H9 (cell line): ENCODE measurements at regions not wholly inside any gene's neighbourhood (a gene's known extent, or its start where the extent isn't known, plus 50 kb on each side); places are given as distances from the start of the nearest gene placed in this dataset.

Experiments
- DNase-seq: peaks from one replicate; pipeline ENCODE4 v3.0.0-alpha.2; 2017
- H2AFZ ChIP-seq: one replicate; pipeline ENCODE4 v1.6.1; 2013; ENCODE audit warnings: mild to moderate bottlenecking, low read length, control low read depth, moderate library complexity
- H2AK5ac ChIP-seq: 2 replicates; pipeline ENCODE4 v1.6.1; 2013; ENCODE audit warnings: low read length, control low read depth, mixed read lengths; ENCODE audit not compliant: insufficient read length
- H2BK120ac ChIP-seq: one replicate; pipeline ENCODE4 v1.6.1; 2013; ENCODE audit warnings: low read depth, mild to moderate bottlenecking, low read length, control low read depth, inconsistent platforms; ENCODE audit not compliant: poor library complexity, severe bottlenecking
- H2BK12ac ChIP-seq: 2 replicates; pipeline ENCODE4 v1.6.1; 2013; ENCODE audit warnings: low read length, control low read depth, mixed read lengths, low read depth; ENCODE audit not compliant: insufficient read length
- H2BK15ac ChIP-seq: 2 replicates; pipeline ENCODE4 v1.6.1; 2013; ENCODE audit warnings: low read depth, low read length, control low read depth
- H2BK20ac ChIP-seq: one replicate; pipeline ENCODE4 v1.6.1; 2013; ENCODE audit warnings: low read depth, mild to moderate bottlenecking, low read length, control low read depth, inconsistent platforms; ENCODE audit not compliant: poor library complexity, severe bottlenecking
- H2BK5ac ChIP-seq: 2 replicates; pipeline ENCODE4 v1.6.1; 2013; ENCODE audit warnings: low read length, control low read depth, mixed read lengths; ENCODE audit not compliant: insufficient read length
- H3K14ac ChIP-seq: 2 replicates; pipeline ENCODE4 v1.6.1; 2013; ENCODE audit warnings: low read length, control low read depth; ENCODE audit not compliant: insufficient read depth
- H3K18ac ChIP-seq: 2 replicates; pipeline ENCODE4 v1.6.1; 2013; ENCODE audit warnings: low read depth, mild to moderate bottlenecking, mixed read lengths, low read length, control low read depth; ENCODE audit not compliant: insufficient read length
- H3K23ac ChIP-seq: 2 replicates; pipeline ENCODE4 v1.6.1; 2013; ENCODE audit warnings: low read length, control low read depth, mixed read lengths, low read depth; ENCODE audit not compliant: insufficient read length
- H3K23me2 ChIP-seq: 2 replicates; pipeline ENCODE4 v1.6.1; 2013; ENCODE audit warnings: low read depth, mild to moderate bottlenecking, mixed read lengths, low read length, control low read depth; ENCODE audit not compliant: insufficient read length, poor library complexity, severe bottlenecking
- H3K27ac ChIP-seq: 2 replicates; pipeline ENCODE4 v1.5.1; 2013; ENCODE audit warnings: low read length, control low read depth, mixed read lengths, low read depth; ENCODE audit not compliant: insufficient read length
- H3K27me3 ChIP-seq: 2 replicates; pipeline ENCODE4 v1.6.1; 2013; ENCODE audit warnings: low read length, control low read depth, inconsistent platforms; ENCODE audit not compliant: insufficient read depth
- H3K4ac ChIP-seq: 2 replicates; pipeline ENCODE4 v1.6.1; 2013; ENCODE audit warnings: low read depth, mild to moderate bottlenecking, control low read depth, inconsistent platforms, low read length, moderate library complexity
- H3K4me1 ChIP-seq: 2 replicates; pipeline ENCODE4 v1.6.1; 2013; ENCODE audit warnings: low read length, control low read depth, inconsistent platforms; ENCODE audit not compliant: insufficient read depth
- H3K4me2 ChIP-seq: 2 replicates; pipeline ENCODE4 v1.6.1; 2013; ENCODE audit warnings: low read length, control low read depth, mixed read lengths; ENCODE audit not compliant: insufficient read length, insufficient read depth
- H3K56ac ChIP-seq: 2 replicates; pipeline ENCODE4 v1.6.1; 2013; ENCODE audit warnings: low read depth, mild to moderate bottlenecking, mixed read lengths, low read length, control low read depth; ENCODE audit not compliant: insufficient read length
- H3K79me1 ChIP-seq: 2 replicates; pipeline ENCODE4 v1.6.1; 2013; ENCODE audit warnings: low read depth, mild to moderate bottlenecking, moderate library complexity, low read length, control low read depth, inconsistent platforms; ENCODE audit not compliant: insufficient read depth, poor library complexity, severe bottlenecking
- H3K79me2 ChIP-seq: 2 replicates; pipeline ENCODE4 v1.6.1; 2013; ENCODE audit warnings: low read length, control low read depth, inconsistent platforms; ENCODE audit not compliant: insufficient read depth
- H3K9ac ChIP-seq: 2 replicates; pipeline ENCODE4 v1.6.1; 2013; ENCODE audit warnings: low read length, control low read depth, mixed read lengths; ENCODE audit not compliant: insufficient read length; ENCODE audit errors: extremely low read depth
- H3K9me3 ChIP-seq: one replicate; pipeline ENCODE4 v1.6.1; 2013; ENCODE audit warnings: low read depth, low read length, inconsistent platforms; ENCODE audit not compliant: control insufficient read depth
- H3T11ph ChIP-seq: one replicate; pipeline ENCODE4 v1.6.1; 2013; ENCODE audit warnings: mild to moderate bottlenecking, low read length, control low read depth, inconsistent platforms
- H4K20me1 ChIP-seq: one replicate; pipeline ENCODE4 v1.6.1; 2013; ENCODE audit not compliant: control insufficient read depth, insufficient read length, insufficient read depth
- H4K5ac ChIP-seq: 2 replicates; pipeline ENCODE4 v1.6.1; 2013; ENCODE audit warnings: low read depth, mild to moderate bottlenecking, mixed read lengths, low read length, control low read depth; ENCODE audit not compliant: insufficient read length
- H4K8ac ChIP-seq: replicated peaks from 2 replicates; pipeline ENCODE4 v1.6.1; 2013; ENCODE audit warnings: low read length, control low read depth, mixed read lengths, low read depth; ENCODE audit not compliant: insufficient read length
- H4K91ac ChIP-seq: 2 replicates; pipeline ENCODE4 v1.6.1; 2013; ENCODE audit warnings: low read depth, mild to moderate bottlenecking, moderate library complexity, mixed read lengths, low read length, control low read depth; ENCODE audit not compliant: insufficient read length
- H3K27ac Mint-ChIP-seq, 3 experiments: 2 replicates in 2 of 3; 3 replicates in 1 of 3; pipeline ENCODE4 v1.8.0; 2020 to 2021; ENCODE audit warnings: mixed read lengths in 3 of 3, mild to moderate bottlenecking in 1 of 3, moderate library complexity in 1 of 3
- H3K27me3 Mint-ChIP-seq: 2 replicates; pipeline ENCODE4 v1.8.0; 2021; ENCODE audit warnings: low read depth, mild to moderate bottlenecking, moderate library complexity, mixed read lengths
- H3K36me3 Mint-ChIP-seq, 3 experiments: 2 replicates in 2 of 3; 3 replicates in 1 of 3; pipeline ENCODE4 v1.8.0; 2020 to 2021; ENCODE audit warnings: low read depth in 3 of 3, mixed read lengths in 3 of 3; ENCODE audit not compliant: insufficient read depth in 1 of 3
- H3K4me1 Mint-ChIP-seq, 2 experiments: 2 replicates each; pipeline ENCODE4 v1.8.0; 2020; ENCODE audit warnings: mixed read lengths in 2 of 2
- H3K4me3 Mint-ChIP-seq, 2 experiments: 2 replicates in 1 of 2; 3 replicates in 1 of 2; pipeline ENCODE4 v1.8.0; 2020 to 2021; ENCODE audit warnings: mild to moderate bottlenecking in 2 of 2, mixed read lengths in 2 of 2, moderate library complexity in 1 of 2
- H3K9me3 Mint-ChIP-seq, 2 experiments: 2 replicates in 1 of 2; 3 replicates in 1 of 2; pipeline ENCODE4 v1.8.0; 2020; ENCODE audit warnings: mild to moderate bottlenecking in 2 of 2, mixed read lengths in 2 of 2, moderate library complexity in 1 of 2
- CTCF ChIP-seq: fragments of 200-600 bp; sonication (generic); conservative IDR thresholded peaks from 3 replicates; pipeline ENCODE4 v1.8.0; 2021; ENCODE audit warnings: antibody characterized with exemption, mild to moderate bottlenecking
- WGBS: extraction: QIAGEN DNeasy Blood & Tissue Kit; methylation state at CpG from one replicate; pipeline ENCODE4 v1.1.7; 2013; ENCODE audit warnings: missing lambda C conversion rate, low lambda C conversion rate, mixed read lengths; ENCODE audit not compliant: insufficient read length; ENCODE audit errors: extremely low coverage; 5-methylcytosine and 5-hydroxymethylcytosine counted together

GRCh38 chr3:94394885-94395284 lies 332.0 kb downstream of the NSUN3 start:
- no peak overlapping the region for H3K4me3 Mint-ChIP-seq
- no peak overlapping the region for H3K27ac ChIP-seq
- no peak overlapping the region for H2BK120ac ChIP-seq
- no peaks in the 10 kb centered on the region for H3K79me2 ChIP-seq
- H4K91ac ChIP-seq, result no peak overlapping the region
- no peak for DNase-seq
- no peaks in the 10 kb centered on the region for H3K36me3 Mint-ChIP-seq
- no peaks in the 10 kb centered on the region for H3K9me3 ChIP-seq
- no peak overlapping the region for H4K8ac ChIP-seq
- H4K5ac ChIP-seq, result no peak overlapping the region
- H2BK12ac ChIP-seq, result no peak overlapping the region
- H4K20me1 ChIP-seq, result no peaks in the 10 kb centered on the region
- TF ChIP-seq CTCF, result no peak
- no peak overlapping the region for H2BK15ac ChIP-seq
- H3K9ac ChIP-seq, result no peak overlapping the region
- H3K4me2 ChIP-seq, result no peak overlapping the region
- H3K27me3 ChIP-seq, result no peaks in the 10 kb centered on the region
- no peak overlapping the region for H3K18ac ChIP-seq
- H3K4me1 ChIP-seq, result no peaks in the 10 kb centered on the region
- no peaks in the 10 kb centered on the region; a peak in 1 of 5 replicates for H3K9me3 Mint-ChIP-seq
- no peaks in the 10 kb centered on the region for H3K4me1 Mint-ChIP-seq
- no peak overlapping the region for H3K56ac ChIP-seq
- no peaks in the 10 kb centered on the region for H3K79me1 ChIP-seq
- no peak overlapping the region for H3K23ac ChIP-seq
- no peak overlapping the region for H2AK5ac ChIP-seq
- H2BK20ac ChIP-seq, result no peak overlapping the region
- no peaks in the 10 kb centered on the region for H3K27me3 Mint-ChIP-seq
- no peak overlapping the region for H3T11ph ChIP-seq
- no peak overlapping the region for H3K27ac Mint-ChIP-seq
- no peak overlapping the region for H2BK5ac ChIP-seq
- no peaks in the 10 kb centered on the region for H3K23me2 ChIP-seq
- H2AFZ ChIP-seq, result no peak overlapping the region
- WGBS, result no CpG with 5 or more reads among the region's 5 CpGs
- H3K14ac ChIP-seq, result no peak overlapping the region
- no peak overlapping the region for H3K4ac ChIP-seq
